ENCODE measurements at regions not wholly inside any gene's neighbourhood (a gene's known extent, or its start where the extent isn't known, plus 50 kb on each side); places are given as distances from the start of the nearest gene placed in this dataset.

DNA sequence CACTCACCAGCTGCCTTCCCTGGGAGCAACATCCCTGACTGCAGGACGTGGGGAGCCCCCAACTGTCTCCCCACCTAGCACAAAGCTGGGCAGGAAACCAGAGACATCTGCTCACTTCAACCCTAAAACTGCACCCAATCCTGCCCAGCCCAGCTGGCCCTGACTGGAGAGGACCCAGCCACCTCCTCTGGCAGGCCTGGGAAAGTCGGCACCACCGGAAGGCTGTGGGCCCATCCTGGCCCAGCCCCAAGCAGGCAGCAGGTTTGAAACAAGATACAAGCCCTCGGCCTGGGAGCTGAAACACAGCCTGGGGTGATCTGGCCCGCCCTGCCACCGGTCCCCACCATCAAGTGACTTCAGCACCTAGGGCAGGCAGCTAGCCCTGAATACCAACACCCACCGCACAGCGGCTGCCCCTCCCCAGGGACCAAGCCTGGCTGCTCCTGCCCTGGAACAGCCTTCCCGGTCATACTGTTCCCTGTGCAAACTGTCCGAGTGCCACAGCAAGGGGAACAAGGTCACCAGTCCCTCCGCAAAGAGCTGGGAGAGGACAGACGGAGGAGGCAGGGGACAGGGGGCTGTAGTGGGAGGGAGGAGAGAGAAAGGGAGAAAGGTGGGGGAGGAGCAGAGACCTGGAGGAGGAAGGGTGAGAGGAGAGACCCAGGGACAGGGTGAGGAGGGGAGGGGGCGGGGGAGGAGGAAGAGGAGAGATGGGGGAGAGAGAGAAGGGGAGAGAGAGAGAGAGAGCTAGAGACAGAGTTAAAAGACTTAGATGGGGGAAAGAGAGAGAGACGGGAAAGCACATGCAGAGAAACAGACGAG is 115.7 kb downstream of the RFLNA start:
- Histone ChIP-seq H3K27me3 (ENCODE audit: control insufficient read depth, insufficient read depth, low read length) (no peaks in the 10 kb centered on the region), H3K36me3 (ENCODE audit: control insufficient read depth, insufficient read depth, low read length) (peaks cover 5% of the 10 kb centered on the region)
- DNase-seq (ENCODE audit: low read depth) = no peak

GRCh38 chr12:124408822-124409517 is 114.1 kb downstream of the RFLNA start:
- Histone ChIP-seq H3K4me3 (ENCODE audit: low read depth, low read length) (no peak overlapping the region), H3K36me3 (ENCODE audit: control insufficient read depth, insufficient read depth, low read length) (peaks cover 5% of the 10 kb centered on the region), H3K27me3 (ENCODE audit: control insufficient read depth, insufficient read depth, low read length) (no peaks in the 10 kb centered on the region)
- DNase-seq (ENCODE audit: low read depth) = no peak
- no peak for TF ChIP-seq CTCF (IDR thresholded peaks at IDR 0.05; ENCODE audit: insufficient read depth, low read length, poor library complexity, severe bottlenecking)

More for the DNA sequence above, 115.7 kb downstream of the RFLNA start:
- no peak overlapping the region for H3K4me3 ChIP-seq (ENCODE audit: low read depth, low read length)
- no peak for TF ChIP-seq CTCF (IDR thresholded peaks at IDR 0.05; ENCODE audit: insufficient read depth, low read length, poor library complexity, severe bottlenecking)

DNA sequence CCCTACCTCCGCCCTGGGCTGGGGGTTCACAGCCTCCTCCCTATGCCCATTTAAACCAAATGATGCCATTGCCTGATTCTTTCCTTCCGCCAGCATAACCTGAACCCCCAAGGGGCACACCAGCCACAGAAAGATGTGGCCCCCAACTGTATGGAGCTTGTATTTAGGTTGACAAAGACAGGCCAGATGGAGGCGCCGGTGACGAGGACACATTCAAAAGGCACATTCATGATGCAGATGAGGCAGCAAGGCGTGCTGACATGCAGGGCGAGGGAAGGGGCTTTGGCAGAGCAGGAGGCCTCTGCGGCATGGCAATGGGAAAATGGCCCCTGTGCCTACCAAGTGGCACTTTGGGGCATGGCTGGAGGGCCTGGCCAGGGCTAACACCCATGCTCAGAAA is 112.2 kb downstream of the RFLNA start:
- H3K36me3 ChIP-seq (ENCODE audit: control insufficient read depth, insufficient read depth, low read length) = peaks cover 5% of the 10 kb centered on the region
- no peak for TF ChIP-seq CTCF (IDR thresholded peaks at IDR 0.05; ENCODE audit: insufficient read depth, low read length, poor library complexity, severe bottlenecking)
- H3K4me3 ChIP-seq (ENCODE audit: low read depth, low read length) = no peak overlapping the region
- H3K27me3 ChIP-seq (ENCODE audit: control insufficient read depth, insufficient read depth, low read length) = no peaks in the 10 kb centered on the region
- no peak for DNase-seq (ENCODE audit: low read depth)

- peaks cover 5% of the 10 kb centered on the region for H3K36me3 ChIP-seq (ENCODE audit: control insufficient read depth, insufficient read depth, low read length)
- H3K27me3 ChIP-seq (ENCODE audit: control insufficient read depth, insufficient read depth, low read length) = no peaks in the 10 kb centered on the region
- no peak overlapping the region for H3K4me3 ChIP-seq (ENCODE audit: low read depth, low read length)
- TF ChIP-seq CTCF (IDR thresholded peaks at IDR 0.05; ENCODE audit: insufficient read depth, low read length, poor library complexity, severe bottlenecking) = no peak
- no peak for DNase-seq (ENCODE audit: low read depth)
These were observed 111.2 kb downstream of the RFLNA start for GRCh38 chr12:124406043-124406442.

- Histone ChIP-seq H3K4me3 (ENCODE audit: low read depth, low read length) (no peak overlapping the region), H3K36me3 (ENCODE audit: control insufficient read depth, insufficient read depth, low read length) (peaks cover 5% of the 10 kb centered on the region), H3K27me3 (ENCODE audit: control insufficient read depth, insufficient read depth, low read length) (no peaks in the 10 kb centered on the region)
- no peak for TF ChIP-seq CTCF (IDR thresholded peaks at IDR 0.05; ENCODE audit: insufficient read depth, low read length, poor library complexity, severe bottlenecking)
- DNase-seq (ENCODE audit: low read depth) = no peak
These were observed 110.7 kb downstream of the RFLNA start for GRCh38 chr12:124405592-124405991.

Data from kidney epithelial cell (primary cell).